Spleen (tissue), 7 donors: ENCODE measurements at regions not wholly inside any gene's neighbourhood (a gene's known extent, or its start where the extent isn't known, plus 50 kb on each side); places are given as distances from the start of the nearest gene placed in this dataset.

ENCODE experiments used
- POLR2A ChIP-seq, 3 donors: fragments of 450-650 bp; IDR thresholded peaks; one replicate each; pipeline ENCODE4 v1.5.1; 2017; ENCODE audit warnings: antibody characterized with exemption in 3 of 3, mild to moderate bottlenecking in 1 of 3
- TF ChIP-seq, protein P1 (sequence below), 11 experiments: fragments of 200-600 bp in 7 of 11; fragments of 450-650 bp in 4 of 11; sonication (generic) in 4 of 11; IDR thresholded peaks in 8 of 11; conservative IDR thresholded peaks in 3 of 11; 1 replicate in 7 of 11; 2 replicates in 4 of 11; pipeline versions ENCODE4 v1.4.0 to v1.8.0; 2016 to 2021; ENCODE audit warnings: antibody characterized with exemption in 11 of 11, inconsistent platforms in 4 of 11, mild to moderate bottlenecking in 1 of 11
- donor health status: DM: no; HTN: no; CAD: no; lungs with moderate emphysema.
- donor health status: DM: no; HTN: no; CAD: no.
- donor health status: DM: no; HTN: no; CAD: no.

DNA sequence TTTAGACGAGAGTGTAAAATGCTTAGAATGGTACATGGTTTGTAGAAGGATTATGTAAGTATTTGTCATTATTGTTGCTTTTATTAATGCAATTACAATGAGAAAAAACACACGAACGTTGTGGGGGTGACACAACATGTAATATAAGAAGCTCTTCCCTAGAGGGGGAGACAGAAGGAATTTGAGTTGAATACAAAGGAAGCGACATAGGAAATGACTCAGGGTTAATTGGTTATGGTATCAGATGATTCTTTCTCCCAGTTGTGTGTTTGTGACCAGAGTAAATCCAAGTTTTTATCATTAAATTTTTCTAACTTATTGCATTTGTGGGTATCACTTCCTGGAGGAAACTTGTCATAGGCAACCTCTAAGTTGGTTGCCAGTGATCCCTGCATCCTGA lies 625.6 kb upstream of the CDH2 start:
- TF ChIP-seq, protein P1, sequence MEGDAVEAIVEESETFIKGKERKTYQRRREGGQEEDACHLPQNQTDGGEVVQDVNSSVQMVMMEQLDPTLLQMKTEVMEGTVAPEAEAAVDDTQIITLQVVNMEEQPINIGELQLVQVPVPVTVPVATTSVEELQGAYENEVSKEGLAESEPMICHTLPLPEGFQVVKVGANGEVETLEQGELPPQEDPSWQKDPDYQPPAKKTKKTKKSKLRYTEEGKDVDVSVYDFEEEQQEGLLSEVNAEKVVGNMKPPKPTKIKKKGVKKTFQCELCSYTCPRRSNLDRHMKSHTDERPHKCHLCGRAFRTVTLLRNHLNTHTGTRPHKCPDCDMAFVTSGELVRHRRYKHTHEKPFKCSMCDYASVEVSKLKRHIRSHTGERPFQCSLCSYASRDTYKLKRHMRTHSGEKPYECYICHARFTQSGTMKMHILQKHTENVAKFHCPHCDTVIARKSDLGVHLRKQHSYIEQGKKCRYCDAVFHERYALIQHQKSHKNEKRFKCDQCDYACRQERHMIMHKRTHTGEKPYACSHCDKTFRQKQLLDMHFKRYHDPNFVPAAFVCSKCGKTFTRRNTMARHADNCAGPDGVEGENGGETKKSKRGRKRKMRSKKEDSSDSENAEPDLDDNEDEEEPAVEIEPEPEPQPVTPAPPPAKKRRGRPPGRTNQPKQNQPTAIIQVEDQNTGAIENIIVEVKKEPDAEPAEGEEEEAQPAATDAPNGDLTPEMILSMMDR (IDR thresholded peaks at IDR 0.05 in 8 of 11, conservative IDR thresholded peaks at IDR 0.05 in 3 of 11) = no peak
- TF ChIP-seq POLR2A (IDR thresholded peaks at IDR 0.05) = no peak
